HG03135 (cell line): ENCODE measurements at regions not wholly inside any gene's neighbourhood (a gene's known extent, or its start where the extent isn't known, plus 50 kb on each side); places are given as distances from the start of the nearest gene placed in this dataset.

Experiments used
- ATAC-seq: cut with Tn5 transposase; IDR thresholded peaks from one replicate; pipeline ENCODE4 v1.9.1; 2021; ENCODE audit warnings: mild to moderate bottlenecking, moderate library complexity; ENCODE audit not compliant: unreplicated experiment

GRCh38 chr3:168191856-168192255 is 96.1 kb upstream of the GOLIM4 start:
- ATAC-seq: no peak

DNA sequence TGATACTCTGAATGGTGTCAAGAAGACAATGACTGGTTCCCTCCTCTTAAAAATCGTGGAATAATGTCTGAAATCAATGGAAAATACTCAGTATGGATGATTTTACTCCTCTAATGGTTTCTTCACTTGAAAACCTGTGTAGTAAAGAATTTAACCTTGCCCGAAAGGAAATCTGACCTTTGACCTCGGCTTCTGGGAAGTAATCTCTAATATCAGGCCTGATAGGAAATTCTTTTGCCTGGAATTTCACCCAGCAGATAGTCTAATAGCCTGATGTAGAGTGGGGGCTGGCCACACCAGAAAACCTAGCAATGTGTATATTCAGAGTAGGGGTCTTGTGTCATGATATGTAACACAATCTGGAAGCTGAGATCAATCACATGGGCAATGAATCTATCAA is 91.5 kb upstream of the GOLIM4 start:
- ATAC-seq: no peak

DNA sequence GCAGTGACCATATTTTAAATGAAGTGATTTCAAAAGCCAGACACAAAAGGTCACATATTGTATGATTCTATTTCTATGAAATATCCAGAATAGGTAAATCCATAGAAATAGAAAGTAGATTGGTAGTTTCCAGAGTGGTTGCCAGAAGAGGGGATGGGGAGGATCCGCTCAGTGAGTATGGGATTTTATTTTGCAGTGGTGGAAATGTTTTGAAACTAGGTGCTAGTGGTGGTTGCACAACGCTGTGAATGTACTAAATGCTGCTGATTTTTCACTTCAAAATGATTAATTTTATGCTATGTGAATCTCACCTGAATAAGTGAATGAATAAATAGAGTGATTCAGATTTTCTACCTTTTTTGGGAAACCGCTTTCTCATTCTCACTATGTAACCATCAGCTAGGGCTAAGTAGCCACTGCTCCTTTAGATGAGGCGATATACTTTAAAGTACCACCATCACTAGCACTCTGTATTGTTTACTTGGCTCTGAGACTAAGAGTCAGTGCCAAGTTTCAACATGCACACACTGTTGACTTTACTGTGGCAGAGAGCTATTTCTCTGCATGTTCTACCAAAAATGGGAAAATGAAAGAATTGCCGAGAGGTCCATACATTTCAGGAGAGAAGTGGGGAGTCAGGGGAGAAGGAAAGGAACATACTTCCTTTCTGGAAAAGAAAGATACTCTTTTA is 90.7 kb upstream of the GOLIM4 start:
- no peak for ATAC-seq

- no peak for ATAC-seq
Observed at GRCh38 chr3:168183774-168184173, 88.0 kb upstream of the GOLIM4 start.

GRCh38 chr3:168168743-168169142 is 73.0 kb upstream of the GOLIM4 start:
- ATAC-seq: no peak

GRCh38 chr3:168165390-168166269 is 69.9 kb upstream of the GOLIM4 start:
- ATAC-seq: peak; percentile 80

DNA sequence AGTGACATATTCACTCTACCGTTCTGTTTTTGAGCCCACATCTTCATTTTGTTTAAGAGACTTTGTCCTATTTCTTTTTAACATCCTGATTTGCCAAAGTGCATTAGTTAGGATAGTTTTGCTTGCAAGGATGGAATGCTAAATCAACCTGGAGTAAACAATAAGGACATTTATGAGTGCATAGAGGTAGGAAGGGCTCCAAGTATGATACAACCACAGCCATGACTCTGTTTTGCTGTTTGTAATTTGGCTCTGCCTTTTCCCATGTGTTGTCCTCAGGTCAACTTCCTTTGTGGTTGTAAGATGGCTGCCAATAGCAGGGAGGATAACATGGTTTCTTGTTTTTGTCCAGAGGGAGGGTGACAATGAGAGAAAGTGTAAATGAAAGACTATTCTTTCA is 66.4 kb upstream of the GOLIM4 start:
- ATAC-seq: no peak

DNA sequence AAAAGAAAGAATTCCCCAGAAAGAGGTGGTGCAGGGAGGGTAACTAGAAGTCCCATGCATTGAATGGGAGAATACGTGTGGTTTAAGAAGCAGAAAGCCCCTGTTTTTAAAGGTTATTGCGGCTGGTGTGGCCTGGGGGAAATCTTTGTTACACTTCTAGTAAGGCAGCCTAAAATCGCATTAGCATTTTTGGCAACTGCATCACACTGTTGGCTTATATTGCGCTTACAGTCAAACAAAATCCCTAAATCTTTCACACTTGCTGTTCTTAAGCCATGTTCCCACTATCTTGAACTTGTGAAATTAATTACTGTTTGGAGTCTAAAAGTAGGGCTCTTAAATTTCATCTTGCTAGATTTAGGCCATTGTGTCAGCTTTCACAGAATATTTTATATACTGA is 66.0 kb upstream of the GOLIM4 start:
- ATAC-seq: no peak

- no peak for ATAC-seq
Observed at GRCh38 chr3:168157903-168158302, 62.2 kb upstream of the GOLIM4 start.

- ATAC-seq: no peak
Observed at GRCh38 chr3:168157099-168157700, 61.5 kb upstream of the GOLIM4 start.

- ATAC-seq: no peak
Observed at GRCh38 chr3:168156479-168156878, 60.8 kb upstream of the GOLIM4 start.

DNA sequence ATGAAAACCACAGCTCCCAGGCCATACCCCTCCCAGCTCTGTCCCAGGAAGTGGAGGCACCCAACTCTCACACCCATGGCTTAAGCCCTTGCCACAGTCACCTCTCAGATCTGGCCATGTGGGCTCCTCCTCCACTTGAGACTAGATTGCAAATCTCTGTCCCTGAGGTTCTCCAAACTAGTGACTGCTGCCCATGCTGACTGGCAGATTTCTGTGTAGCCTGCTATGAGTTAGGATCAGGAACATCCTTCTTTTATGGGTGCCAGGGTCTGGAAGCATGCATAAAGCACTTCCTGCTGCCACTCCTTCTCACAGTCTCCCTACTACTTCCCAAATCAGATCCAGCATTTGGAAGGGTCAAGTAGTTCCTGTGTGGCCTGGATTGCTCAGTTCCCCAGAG is 59.6 kb upstream of the GOLIM4 start:
- no peak for ATAC-seq

DNA sequence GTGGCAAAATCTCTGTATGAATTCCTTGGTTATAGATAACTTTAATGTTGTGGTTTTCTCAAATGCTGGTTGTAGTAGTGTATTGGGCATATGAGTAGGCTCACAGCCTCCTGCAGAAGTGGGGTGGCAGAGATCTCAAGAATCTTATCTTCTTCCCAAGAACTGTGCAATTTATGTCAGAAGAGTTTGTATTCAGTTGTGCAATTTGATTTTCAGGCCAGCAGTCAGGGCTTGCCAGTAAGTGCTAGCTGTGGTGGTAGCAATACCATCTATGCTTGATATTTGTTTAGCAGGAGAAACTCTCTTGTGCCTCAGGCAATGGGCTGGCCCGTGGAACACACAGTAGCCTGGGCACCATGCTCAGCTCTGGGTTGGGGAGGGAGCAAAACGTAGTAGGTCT is 58.4 kb upstream of the GOLIM4 start:
- ATAC-seq: no peak

DNA sequence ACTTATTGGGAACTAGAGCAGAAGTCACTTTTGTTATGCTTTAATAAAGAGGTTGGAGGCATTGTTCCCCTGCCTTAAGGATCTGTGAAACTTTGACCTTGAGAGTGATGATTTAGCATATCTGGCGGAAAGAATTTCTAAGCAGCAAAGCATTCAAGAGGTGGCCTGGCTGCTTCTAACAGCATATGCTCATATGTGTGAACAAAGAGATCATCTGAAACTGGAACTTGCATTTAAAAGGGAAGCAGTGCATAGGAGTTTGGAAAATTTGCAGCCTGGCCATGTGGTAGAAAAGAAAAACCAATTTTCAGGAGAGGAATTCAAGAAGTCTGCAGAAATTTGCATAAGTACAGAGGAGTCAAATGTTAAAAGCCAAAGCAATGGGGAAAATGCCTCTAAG is 56.4 kb upstream of the GOLIM4 start:
- no peak for ATAC-seq
